ENCODE measurements at regions not wholly inside any gene's neighbourhood (a gene's known extent, or its start where the extent isn't known, plus 50 kb on each side); places are given as distances from the start of the nearest gene placed in this dataset.

- DNase-seq (ENCODE audit: low read depth), result no peak
Measured at GRCh38 chr7:156100086-156100485, 287.8 kb upstream of the SHH start.

- no peak for DNase-seq (ENCODE audit: low read depth)
Measured at GRCh38 chr7:156099085-156099484, 286.8 kb upstream of the SHH start.

- no peak for DNase-seq (ENCODE audit: low read depth)
Measured at GRCh38 chr7:156096771-156097538, 284.7 kb upstream of the SHH start.

- DNase-seq (ENCODE audit: low read depth), result no peak
Measured at GRCh38 chr7:156095908-156096539, 283.8 kb upstream of the SHH start.

GRCh38 chr7:156094350-156095146 lies 282.3 kb upstream of the SHH start:
- DNase-seq (ENCODE audit: low read depth), result no peak

- DNase-seq (ENCODE audit: low read depth), result no peak
Measured at GRCh38 chr7:156092307-156092706, 280.0 kb upstream of the SHH start.

GRCh38 chr7:156091519-156092080 lies 279.3 kb upstream of the SHH start:
- no peak for DNase-seq (ENCODE audit: low read depth)

GRCh38 chr7:156090988-156091387 lies 278.7 kb upstream of the SHH start:
- DNase-seq (ENCODE audit: low read depth), result no peak

GRCh38 chr7:156089222-156089621 lies 277.0 kb upstream of the SHH start:
- DNase-seq (ENCODE audit: low read depth), result no peak

- no peak for DNase-seq (ENCODE audit: low read depth)
Measured at GRCh38 chr7:156088115-156088514, 275.9 kb upstream of the SHH start.

GRCh38 chr7:156082048-156083040 lies 270.1 kb upstream of the SHH start:
- DNase-seq (ENCODE audit: low read depth), result no peak

GRCh38 chr7:156080596-156080995 lies 268.3 kb upstream of the SHH start:
- DNase-seq (ENCODE audit: low read depth), result no peak

- DNase-seq (ENCODE audit: low read depth), result no peak
Measured at GRCh38 chr7:156080046-156080445, 267.8 kb upstream of the SHH start.

- DNase-seq (ENCODE audit: low read depth), result no peak
Measured at GRCh38 chr7:156079156-156079555, 266.9 kb upstream of the SHH start.

GRCh38 chr7:156074982-156075615 lies 262.8 kb upstream of the SHH start:
- DNase-seq (ENCODE audit: low read depth), result no peak

- no peak for DNase-seq (ENCODE audit: low read depth)
Measured at GRCh38 chr7:156074084-156074483, 261.8 kb upstream of the SHH start.

GRCh38 chr7:156073366-156074052 lies 261.2 kb upstream of the SHH start:
- no peak for DNase-seq (ENCODE audit: low read depth)

- DNase-seq (ENCODE audit: low read depth), result no peak
Measured at GRCh38 chr7:156071612-156072011, 259.3 kb upstream of the SHH start.

GRCh38 chr7:156069891-156070290 lies 257.6 kb upstream of the SHH start:
- DNase-seq (ENCODE audit: low read depth), result no peak

- no peak for DNase-seq (ENCODE audit: low read depth)
Measured at GRCh38 chr7:156067156-156067555, 254.9 kb upstream of the SHH start.

Measured in GM04503 (cell line).